ENCODE measurements at regions not wholly inside any gene's neighbourhood (a gene's known extent, or its start where the extent isn't known, plus 50 kb on each side); places are given as distances from the start of the nearest gene placed in this dataset.
"Not testable (repeated sequence)": the region's sequence is repeated elsewhere in the genome, so short reads cannot be mapped to it uniquely, and the experiment has no call there.

GRCh38 chr11:130533871-130534270, 85.4 kb downstream of the ADAMTS15 start:
- H3K9me3 ChIP-seq = no peaks in the 10 kb centered on the region
- H3K27ac ChIP-seq = no peak overlapping the region
- H3K4me1 ChIP-seq = peaks cover 0 to 37% (median 2%) of the 10 kb centered on the region in 4 donors
- H3K36me3 ChIP-seq = no peaks in the 10 kb centered on the region
- no peak for TF ChIP-seq EP300 (IDR thresholded peaks at IDR 0.05)
- WGBS, 2 donors = 71 to 72% methylated on average over 5 of the region's 5 CpGs
- H3K27me3 ChIP-seq = no peaks in the 10 kb centered on the region
- H3K4me3 ChIP-seq = no peak overlapping the region
- no peak for DNase-seq (ENCODE audit: low spot score in 2 of 2)

GRCh38 chr11:130534551-130534950, 86.1 kb downstream of the ADAMTS15 start:
- Histone ChIP-seq H3K36me3 (no peaks in the 10 kb centered on the region), H3K4me1 (peaks cover 0 to 37% (median 2%) of the 10 kb centered on the region in 4 donors), H3K4me3 (no peak overlapping the region), H3K27me3 (no peaks in the 10 kb centered on the region), H3K9me3 (no peaks in the 10 kb centered on the region), H3K27ac (no peak overlapping the region)
- TF ChIP-seq EP300 (IDR thresholded peaks at IDR 0.05) (no peak), CTCF (IDR thresholded peaks at IDR 0.05) (no peak), POLR2A (IDR thresholded peaks at IDR 0.05) (no peak)
- WGBS, 2 donors = 70 to 80% methylated on average over 10 of the region's 10 CpGs
- no peak for DNase-seq (ENCODE audit: low spot score in 2 of 2)

GRCh38 chr11:130535520-130535919, 87.1 kb downstream of the ADAMTS15 start:
- DNase-seq (ENCODE audit: low spot score in 2 of 2) = no peak
- TF ChIP-seq EP300 (IDR thresholded peaks at IDR 0.05) = no peak
- no peak for TF ChIP-seq CTCF (IDR thresholded peaks at IDR 0.05)
- no peak for TF ChIP-seq POLR2A (IDR thresholded peaks at IDR 0.05)
- 84 to 86% methylated on average over 6 of the region's 6 CpGs for WGBS, 2 donors

GRCh38 chr11:130536106-130537040, 87.9 kb downstream of the ADAMTS15 start:
- Histone ChIP-seq H3K9me3 (no peaks in the 10 kb centered on the region), H3K27me3 (no peaks in the 10 kb centered on the region), H3K4me3 (no peak overlapping the region), H3K36me3 (no peaks in the 10 kb centered on the region), H3K27ac (peak overlapping the region in 1 of 4 donors; percentile 15), H3K4me1 (peaks cover 0 to 37% (median 2%) of the 10 kb centered on the region in 4 donors)
- TF ChIP-seq CTCF (IDR thresholded peaks at IDR 0.05) (no peak), EP300 (IDR thresholded peaks at IDR 0.05) (peak in 1 of 2 donors; percentile 38)
- 77 to 80% methylated on average over 11 of the region's 11 CpGs for WGBS, 2 donors
- no peak for DNase-seq (ENCODE audit: low spot score in 2 of 2)

More at GRCh38 chr11:130535520-130535919, 87.1 kb downstream of the ADAMTS15 start:
- no peak overlapping the region for H3K4me3 ChIP-seq
- peaks cover 0 to 37% (median 2%) of the 10 kb centered on the region in 4 donors for H3K4me1 ChIP-seq
- H3K27me3 ChIP-seq = no peaks in the 10 kb centered on the region
- no peaks in the 10 kb centered on the region for H3K36me3 ChIP-seq
- no peaks in the 10 kb centered on the region for H3K9me3 ChIP-seq
- no peak overlapping the region for H3K27ac ChIP-seq

GRCh38 chr11:130539680-130540079, 91.2 kb downstream of the ADAMTS15 start:
- not testable (repeated sequence) for DNase-seq (ENCODE audit: low spot score in 2 of 2); H3K27me3 ChIP-seq; H3K36me3 ChIP-seq; H3K27ac ChIP-seq; H3K9me3 ChIP-seq; H3K4me3 ChIP-seq
- H3K4me1 ChIP-seq = peaks cover 0 to 12% (median 0%) of the 10 kb centered on the region in 4 donors
- WGBS, 2 donors = 59 to 61% methylated on average over 1 of the region's 1 CpG

GRCh38 chr11:130544266-130544665, 95.8 kb downstream of the ADAMTS15 start:
- 45 to 71% methylated on average over 2 of the region's 2 CpGs for WGBS, 2 donors
- no peak for TF ChIP-seq POLR2A (IDR thresholded peaks at IDR 0.05)
- no peak for TF ChIP-seq EP300 (IDR thresholded peaks at IDR 0.05)
- TF ChIP-seq CTCF (IDR thresholded peaks at IDR 0.05) = no peak
- Histone ChIP-seq H3K27ac (no peak overlapping the region), H3K36me3 (no peaks in the 10 kb centered on the region), H3K9me3 (no peaks in the 10 kb centered on the region), H3K27me3 (no peaks in the 10 kb centered on the region), H3K4me1 (peaks cover 0 to 4% (median 0%) of the 10 kb centered on the region in 4 donors), H3K4me3 (no peak overlapping the region)
- no peak for DNase-seq (ENCODE audit: low spot score in 2 of 2)
